RWPE2 (cell line): ENCODE measurements at regions not wholly inside any gene's neighbourhood (a gene's known extent, or its start where the extent isn't known, plus 50 kb on each side); places are given as distances from the start of the nearest gene placed in this dataset.

Source experiments
- ATAC-seq: fragments of 200-7000 bp; cut with Tn5 transposase; 3 replicates; pipeline ENCODE4 v1.9.1; 2021; ENCODE audit warnings: low read depth
- DNase-seq: peaks from one replicate; pipeline ENCODE4 v3.0.0-alpha.2; 2020; ENCODE audit warnings: low spot score
- H3K27ac ChIP-seq: fragments of 450-650 bp; 2 replicates; pipeline ENCODE4 v1.5.1; 2017; ENCODE audit warnings: mild to moderate bottlenecking; ENCODE audit not compliant: poor library complexity, severe bottlenecking
- H3K27me3 ChIP-seq: fragments of 250-450 bp; sonication (Bioruptor Pico); 2 replicates; pipeline ENCODE4 v1.5.1; 2021; ENCODE audit warnings: mild to moderate bottlenecking, moderate library complexity; ENCODE audit not compliant: insufficient read depth, poor library complexity, severe bottlenecking
- H3K36me3 ChIP-seq: fragments of 250-450 bp; sonication (Bioruptor Pico); 2 replicates; pipeline ENCODE4 v1.5.1; 2020; ENCODE audit warnings: low read depth, mild to moderate bottlenecking, moderate library complexity
- H3K4me1 ChIP-seq: fragments of 250-450 bp; sonication (Bioruptor Pico); 2 replicates; pipeline ENCODE4 v1.5.1; 2021; ENCODE audit warnings: mild to moderate bottlenecking, moderate library complexity; ENCODE audit not compliant: insufficient read depth, poor library complexity, severe bottlenecking
- H3K4me3 ChIP-seq: fragments of 250-450 bp; sonication (Bioruptor Pico); 2 replicates; pipeline ENCODE4 v1.5.1; 2021; ENCODE audit warnings: mild to moderate bottlenecking, moderate library complexity; ENCODE audit not compliant: severe bottlenecking
- H3K9me3 ChIP-seq: fragments of 250-450 bp; sonication (Bioruptor Pico); 2 replicates; pipeline ENCODE4 v1.5.1; 2021; ENCODE audit warnings: mild to moderate bottlenecking, moderate library complexity; ENCODE audit not compliant: severe bottlenecking
- TF ChIP-seq, protein P1 (sequence below): fragments of 450-650 bp; IDR thresholded peaks from one replicate; pipeline ENCODE4 v1.5.1; 2017; ENCODE audit warnings: mild to moderate bottlenecking, moderate library complexity; ENCODE audit not compliant: poor library complexity, severe bottlenecking

DNA sequence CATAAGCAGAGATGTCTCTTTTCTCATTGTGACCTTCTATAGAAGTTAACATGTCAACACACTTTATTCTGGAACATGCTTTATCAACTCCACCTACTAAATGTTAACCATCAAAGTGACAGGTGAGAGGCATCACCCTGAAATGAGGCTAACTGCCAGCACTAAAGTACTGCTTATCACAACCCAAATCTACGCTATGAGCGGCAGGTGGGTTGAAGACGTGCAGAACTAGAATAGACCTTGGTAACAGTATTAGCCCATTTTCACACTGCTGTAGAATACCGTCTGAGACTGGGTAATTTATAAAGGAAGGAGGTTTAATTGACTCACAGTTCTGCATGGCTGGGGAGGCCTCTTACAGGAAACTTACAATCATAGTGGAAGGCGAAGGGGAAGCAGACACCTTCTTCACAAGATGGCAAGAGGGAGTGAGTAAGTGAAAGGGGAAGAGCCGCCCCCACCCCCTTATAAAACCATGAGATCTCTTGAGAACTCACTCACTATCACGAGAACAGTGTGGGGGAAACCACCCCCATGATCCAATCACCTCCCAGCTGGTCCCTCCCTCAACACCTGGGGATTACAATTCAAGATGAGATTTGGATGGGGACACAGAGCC is 359.0 kb downstream of the SEC23A start:
- no peaks in the 10 kb centered on the region for H3K4me1 ChIP-seq
- H3K27me3 ChIP-seq, result peaks cover 6% of the 10 kb centered on the region
- H3K9me3 ChIP-seq, result no peaks in the 10 kb centered on the region
- TF ChIP-seq, protein P1, sequence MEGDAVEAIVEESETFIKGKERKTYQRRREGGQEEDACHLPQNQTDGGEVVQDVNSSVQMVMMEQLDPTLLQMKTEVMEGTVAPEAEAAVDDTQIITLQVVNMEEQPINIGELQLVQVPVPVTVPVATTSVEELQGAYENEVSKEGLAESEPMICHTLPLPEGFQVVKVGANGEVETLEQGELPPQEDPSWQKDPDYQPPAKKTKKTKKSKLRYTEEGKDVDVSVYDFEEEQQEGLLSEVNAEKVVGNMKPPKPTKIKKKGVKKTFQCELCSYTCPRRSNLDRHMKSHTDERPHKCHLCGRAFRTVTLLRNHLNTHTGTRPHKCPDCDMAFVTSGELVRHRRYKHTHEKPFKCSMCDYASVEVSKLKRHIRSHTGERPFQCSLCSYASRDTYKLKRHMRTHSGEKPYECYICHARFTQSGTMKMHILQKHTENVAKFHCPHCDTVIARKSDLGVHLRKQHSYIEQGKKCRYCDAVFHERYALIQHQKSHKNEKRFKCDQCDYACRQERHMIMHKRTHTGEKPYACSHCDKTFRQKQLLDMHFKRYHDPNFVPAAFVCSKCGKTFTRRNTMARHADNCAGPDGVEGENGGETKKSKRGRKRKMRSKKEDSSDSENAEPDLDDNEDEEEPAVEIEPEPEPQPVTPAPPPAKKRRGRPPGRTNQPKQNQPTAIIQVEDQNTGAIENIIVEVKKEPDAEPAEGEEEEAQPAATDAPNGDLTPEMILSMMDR, result no peak
- no peak overlapping the region for H3K4me3 ChIP-seq
- H3K36me3 ChIP-seq, result no peaks in the 10 kb centered on the region
- ATAC-seq (no peak), DNase-seq (no peak)
- no peak overlapping the region for H3K27ac ChIP-seq

DNA sequence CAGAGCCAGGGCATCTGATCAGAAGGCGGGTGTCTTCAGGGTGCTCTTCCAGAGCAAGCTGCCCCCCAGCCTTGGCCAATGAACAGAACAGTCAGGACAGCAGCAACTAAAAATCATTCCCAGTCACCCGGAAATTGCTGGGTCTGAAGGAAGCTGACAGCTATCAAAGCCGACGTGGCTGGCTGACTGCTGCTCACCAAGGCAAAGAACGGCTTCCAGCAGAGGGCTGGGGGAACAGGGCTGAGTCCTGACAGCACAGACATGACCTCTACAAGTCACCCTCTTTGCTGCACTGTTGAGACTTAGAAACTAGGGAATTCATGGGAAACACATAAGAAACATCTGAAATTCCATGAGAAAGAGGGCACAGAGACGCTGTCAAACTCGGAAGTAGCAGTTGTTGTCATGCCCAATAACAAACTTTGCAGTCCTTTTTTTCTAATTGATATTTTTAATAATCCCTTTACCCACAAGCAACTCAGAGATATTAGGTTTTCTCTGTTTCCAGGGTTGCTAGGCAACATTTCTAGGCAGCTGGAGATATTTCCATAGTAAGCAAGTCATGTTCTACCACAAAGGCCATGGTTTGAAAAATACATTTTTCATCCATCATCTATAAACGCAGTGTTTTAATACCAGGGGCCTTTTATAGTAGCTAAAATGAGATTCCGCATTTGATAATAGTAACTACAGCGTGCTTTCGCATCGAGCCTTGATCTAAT is 365.2 kb downstream of the SEC23A start:
- no peak for DNase-seq

DNA sequence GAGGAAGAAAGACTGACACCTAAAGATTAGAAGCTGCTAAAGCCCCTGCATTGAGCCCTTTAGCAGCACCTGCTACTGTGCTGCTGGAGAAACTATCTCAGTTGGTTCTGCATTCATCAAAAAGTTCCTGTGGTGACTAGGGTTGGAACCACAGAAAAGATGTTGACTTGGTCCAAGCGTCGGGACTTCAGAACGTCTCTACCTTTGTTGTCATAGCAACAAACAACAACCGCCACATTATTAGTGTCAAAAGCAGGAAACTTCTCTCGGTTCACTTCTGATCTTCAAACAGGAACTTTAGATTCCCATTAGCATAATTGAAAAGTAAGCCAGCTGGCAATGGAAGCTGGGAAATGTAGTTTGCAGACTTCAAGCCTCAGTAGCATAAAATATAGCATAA is 368.0 kb downstream of the SEC23A start:
- ATAC-seq (no peak), DNase-seq (no peak)
- H3K4me3 ChIP-seq, result no peak overlapping the region
- H3K27ac ChIP-seq, result no peak overlapping the region
- TF ChIP-seq, protein P1, result no peak
- no peaks in the 10 kb centered on the region for H3K36me3 ChIP-seq
- H3K4me1 ChIP-seq, result no peaks in the 10 kb centered on the region
- H3K27me3 ChIP-seq, result peaks cover 7% of the 10 kb centered on the region
- no peaks in the 10 kb centered on the region for H3K9me3 ChIP-seq

More for the DNA sequence above, 365.2 kb downstream of the SEC23A start:
- TF ChIP-seq, protein P1, result no peak
- Histone ChIP-seq H3K27ac (no peak overlapping the region), H3K4me1 (no peaks in the 10 kb centered on the region), H3K9me3 (no peaks in the 10 kb centered on the region), H3K4me3 (no peak overlapping the region), H3K27me3 (peaks cover 13% of the 10 kb centered on the region), H3K36me3 (no peaks in the 10 kb centered on the region)
- no peak for ATAC-seq

DNA sequence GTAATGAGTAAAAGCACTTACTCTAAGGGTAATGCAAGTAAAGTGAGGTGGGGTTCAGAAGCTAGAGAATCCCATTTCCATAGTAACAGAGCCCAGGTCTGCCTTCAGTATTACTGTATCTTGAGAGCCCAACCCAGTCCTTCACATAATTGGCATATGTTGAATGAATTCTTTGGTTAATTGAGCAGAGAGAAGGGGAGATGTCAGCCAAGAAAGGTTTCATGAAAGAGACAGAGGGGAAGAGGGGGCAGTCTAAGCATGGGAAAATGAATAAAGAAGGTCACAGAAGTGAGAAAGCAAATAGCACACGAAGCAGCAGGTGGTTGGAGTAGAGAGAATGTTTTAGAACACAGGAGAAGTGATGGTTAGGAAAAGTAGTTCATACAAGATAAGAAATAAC is 371.1 kb downstream of the SEC23A start:
- ATAC-seq (no peak), DNase-seq (no peak)
- no peaks in the 10 kb centered on the region for H3K9me3 ChIP-seq
- TF ChIP-seq, protein P1, result no peak
- H3K27ac ChIP-seq, result no peak overlapping the region
- H3K4me1 ChIP-seq, result no peaks in the 10 kb centered on the region
- H3K27me3 ChIP-seq, result no peaks in the 10 kb centered on the region
- no peaks in the 10 kb centered on the region for H3K36me3 ChIP-seq
- H3K4me3 ChIP-seq, result no peak overlapping the region

DNA sequence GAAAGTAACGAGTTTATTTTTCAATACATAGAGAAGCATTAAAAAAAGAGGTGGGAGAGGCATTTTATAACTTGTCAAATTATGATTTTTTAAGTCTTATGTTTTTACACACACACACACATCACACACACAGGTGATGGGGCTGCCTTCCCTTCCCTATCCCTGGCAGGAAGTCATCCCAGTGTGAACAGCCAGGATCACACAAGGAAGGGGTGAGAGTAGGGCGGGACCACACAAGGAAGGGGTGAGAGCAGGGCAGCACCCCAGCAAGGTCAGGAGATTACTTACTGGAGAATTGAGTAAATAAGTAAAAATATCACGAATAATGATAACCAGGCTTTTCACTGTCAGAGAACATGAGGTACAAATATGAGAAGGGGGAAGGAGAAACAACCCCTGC is 372.6 kb downstream of the SEC23A start:
- Histone ChIP-seq H3K4me1 (no peaks in the 10 kb centered on the region), H3K9me3 (no peaks in the 10 kb centered on the region), H3K27me3 (no peaks in the 10 kb centered on the region), H3K4me3 (no peak overlapping the region), H3K36me3 (no peaks in the 10 kb centered on the region), H3K27ac (no peak overlapping the region)
- DNase-seq (no peak), ATAC-seq (no peak)
- TF ChIP-seq, protein P1, result no peak
